Esophagus squamous epithelium (tissue), 5 donors: ENCODE measurements at regions not wholly inside any gene's neighbourhood (a gene's known extent, or its start where the extent isn't known, plus 50 kb on each side); places are given as distances from the start of the nearest gene placed in this dataset.

Experiments
- DNase-seq: peaks from one replicate; lab custom pipeline; 2025; lab: John Stamatoyannopoulos, UW
- H3K27ac ChIP-seq, 4 donors: fragments of 200-600 bp; sonication (generic); one replicate each; pipeline ENCODE4 v1.5.1; 2016 to 2019; ENCODE audit warnings: mild to moderate bottlenecking in 1 of 4
- H3K27me3 ChIP-seq, 4 donors: fragments of 200-600 bp; sonication (generic); 1 replicate in 3 of 4; 2 replicates in 1 of 4; pipeline versions ENCODE4 v1.5.1 to v1.6.0; 2017 to 2021; ENCODE audit warnings: antibody characterized with exemption in 1 of 4
- H3K36me3 ChIP-seq, 3 donors: fragments of 200-600 bp; sonication (generic); one replicate each; pipeline ENCODE4 v1.5.1; 2016 to 2019
- H3K4me1 ChIP-seq, 3 donors: fragments of 200-600 bp; sonication (generic); one replicate each; pipeline ENCODE4 v1.5.1; 2017 to 2019
- H3K4me3 ChIP-seq, 4 donors: fragments of 200-600 bp; sonication (generic); 1 replicate in 3 of 4; 2 replicates in 1 of 4; pipeline ENCODE4 v1.5.1; 2016 to 2019; ENCODE audit warnings: mild to moderate bottlenecking in 2 of 4, moderate library complexity in 1 of 4
- H3K9me3 ChIP-seq, 3 donors: fragments of 200-600 bp; sonication (generic); one replicate each; pipeline ENCODE4 v1.5.1; 2016 to 2019
- CTCF ChIP-seq, 6 experiments: fragments of 450-650 bp in 4 of 6; fragments of 200-600 bp in 2 of 6; sonication (generic) in 2 of 6; IDR thresholded peaks; one replicate each; pipeline ENCODE4 v1.5.1; 2016 to 2019; ENCODE audit warnings: antibody characterized with exemption in 6 of 6, mild to moderate bottlenecking in 4 of 6, moderate library complexity in 4 of 6
- POLR2A ChIP-seq, 4 donors: fragments of 450-650 bp; IDR thresholded peaks; one replicate each; pipeline ENCODE4 v1.6.1; 2017; ENCODE audit warnings: antibody characterized with exemption in 4 of 4, mild to moderate bottlenecking in 4 of 4, moderate library complexity in 3 of 4
- WGBS, 2 donors: methylation state at CpG; one replicate each; pipeline ENCODE4 v1.1.5; 2018; 5-methylcytosine and 5-hydroxymethylcytosine counted together
- intact Hi-C: fragments of 100-400 bp; cut with DNase I; formaldehyde crosslinking; loops from one replicate; pipeline ENCODE4 v1.15.0; 2022
- donor health status: DM: yes; HTN: yes; CAD: no.

GRCh38 chr9:90038763-90039162 is 434.0 kb downstream of the GADD45G start:
- intact Hi-C loops, result no loop called here
- Histone ChIP-seq H3K4me3 (no peak overlapping the region), H3K9me3 (no peaks in the 10 kb centered on the region), H3K36me3 (no peaks in the 10 kb centered on the region), H3K27me3 (no peaks in the 10 kb centered on the region), H3K4me1 (no peaks in the 10 kb centered on the region), H3K27ac (no peak overlapping the region)
- WGBS, 2 donors, result 91 to 92% methylated on average over 7 to 9 of the region's 9 CpGs
- DNase-seq, result no peak
- no peak for TF ChIP-seq CTCF (IDR thresholded peaks at IDR 0.05)
- TF ChIP-seq POLR2A (IDR thresholded peaks at IDR 0.05), result no peak

- Histone ChIP-seq H3K36me3 (no peaks in the 10 kb centered on the region), H3K27me3 (no peaks in the 10 kb centered on the region), H3K4me1 (no peaks in the 10 kb centered on the region), H3K4me3 (no peak overlapping the region), H3K9me3 (no peaks in the 10 kb centered on the region), H3K27ac (no peak overlapping the region)
- DNase-seq, result no peak
- TF ChIP-seq POLR2A (IDR thresholded peaks at IDR 0.05) (no peak), CTCF (IDR thresholded peaks at IDR 0.05) (no peak)
- 44 to 54% methylated on average over 6 of the region's 6 CpGs for WGBS, 2 donors
- intact Hi-C loops, result no loop called here
Observed at GRCh38 chr9:90044263-90044662, 439.5 kb downstream of the GADD45G start.

- intact Hi-C loops, result no loop called here
- Histone ChIP-seq H3K4me1 (no peaks in the 10 kb centered on the region), H3K9me3 (no peaks in the 10 kb centered on the region), H3K27ac (no peak overlapping the region), H3K36me3 (no peaks in the 10 kb centered on the region), H3K27me3 (no peaks in the 10 kb centered on the region), H3K4me3 (no peak overlapping the region)
- DNase-seq, result no peak
- 25 to 36% methylated on average over 7 of the region's 7 CpGs for WGBS, 2 donors
- no peak for TF ChIP-seq POLR2A (IDR thresholded peaks at IDR 0.05)
- TF ChIP-seq CTCF (IDR thresholded peaks at IDR 0.05), result no peak
Observed at GRCh38 chr9:90044710-90045151, 439.9 kb downstream of the GADD45G start.

GRCh38 chr9:90046317-90046861 is 441.6 kb downstream of the GADD45G start:
- no peak overlapping the region for H3K27ac ChIP-seq
- intact Hi-C loops, result no loop called here
- no peaks in the 10 kb centered on the region for H3K9me3 ChIP-seq
- H3K4me3 ChIP-seq, result no peak overlapping the region
- H3K36me3 ChIP-seq, result no peaks in the 10 kb centered on the region
- TF ChIP-seq POLR2A (IDR thresholded peaks at IDR 0.05) (no peak), CTCF (IDR thresholded peaks at IDR 0.05) (no peak)
- no peaks in the 10 kb centered on the region for H3K27me3 ChIP-seq
- H3K4me1 ChIP-seq, result no peaks in the 10 kb centered on the region
- no peak for DNase-seq
- 69 to 79% methylated on average over 5 of the region's 7 CpGs for WGBS, 2 donors

GRCh38 chr9:90047828-90048227 is 443.0 kb downstream of the GADD45G start:
- Histone ChIP-seq H3K27ac (no peak overlapping the region), H3K27me3 (no peaks in the 10 kb centered on the region), H3K9me3 (no peaks in the 10 kb centered on the region), H3K4me3 (no peak overlapping the region), H3K4me1 (no peaks in the 10 kb centered on the region), H3K36me3 (no peaks in the 10 kb centered on the region)
- DNase-seq, result no peak
- TF ChIP-seq CTCF (IDR thresholded peaks at IDR 0.05), result no peak
- no peak for TF ChIP-seq POLR2A (IDR thresholded peaks at IDR 0.05)
- intact Hi-C loops, result no loop called here
